Activated gamma-delta T cell treated with anti-CD3 and anti-CD28 coated beads, Interleukin-2, amount 50 U/mL, for 16 hours (primary cell): ENCODE measurements at regions not wholly inside any gene's neighbourhood (a gene's known extent, or its start where the extent isn't known, plus 50 kb on each side); places are given as distances from the start of the nearest gene placed in this dataset.

Experiments
- DNase-seq: peaks from one replicate; pipeline ENCODE4 v3.0.0-alpha.2; 2020; ENCODE audit warnings: low read depth

GRCh38 chr2:111694700-111695101 is 189.3 kb downstream of the ANAPC1 start:
- DNase-seq = no peak

DNA sequence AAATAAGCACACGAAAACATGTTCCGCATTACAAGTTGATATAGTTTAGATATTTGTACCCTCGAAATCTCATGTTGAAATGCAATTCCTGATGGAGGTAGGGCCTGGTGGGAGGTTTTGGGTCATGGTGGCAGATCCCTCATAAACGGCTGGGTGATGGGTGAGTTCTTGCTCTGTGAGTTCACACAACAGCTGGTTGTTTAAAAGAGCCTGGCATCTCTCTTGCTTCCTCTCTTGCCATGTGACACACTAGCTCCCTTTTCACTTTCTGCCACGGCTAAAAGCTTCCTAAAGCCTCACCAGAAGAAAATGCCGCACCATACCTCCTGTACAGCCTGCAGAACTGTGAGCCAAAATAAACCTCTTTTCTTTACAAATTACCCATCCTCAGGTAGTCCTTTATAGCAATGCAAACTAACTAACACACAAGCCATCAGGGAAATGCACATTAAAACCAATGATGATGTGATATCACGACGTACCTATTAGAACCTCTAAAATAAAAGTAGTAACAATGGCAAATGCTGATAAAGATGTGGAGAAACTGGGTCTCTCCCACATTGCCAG is 188.5 kb downstream of the ANAPC1 start:
- no peak for DNase-seq

- no peak for DNase-seq
These were observed 187.8 kb downstream of the ANAPC1 start for GRCh38 chr2:111696226-111696625.

GRCh38 chr2:111697560-111697959 is 186.4 kb downstream of the ANAPC1 start:
- DNase-seq = no peak

GRCh38 chr2:111698089-111698488 is 185.9 kb downstream of the ANAPC1 start:
- DNase-seq = no peak

DNA sequence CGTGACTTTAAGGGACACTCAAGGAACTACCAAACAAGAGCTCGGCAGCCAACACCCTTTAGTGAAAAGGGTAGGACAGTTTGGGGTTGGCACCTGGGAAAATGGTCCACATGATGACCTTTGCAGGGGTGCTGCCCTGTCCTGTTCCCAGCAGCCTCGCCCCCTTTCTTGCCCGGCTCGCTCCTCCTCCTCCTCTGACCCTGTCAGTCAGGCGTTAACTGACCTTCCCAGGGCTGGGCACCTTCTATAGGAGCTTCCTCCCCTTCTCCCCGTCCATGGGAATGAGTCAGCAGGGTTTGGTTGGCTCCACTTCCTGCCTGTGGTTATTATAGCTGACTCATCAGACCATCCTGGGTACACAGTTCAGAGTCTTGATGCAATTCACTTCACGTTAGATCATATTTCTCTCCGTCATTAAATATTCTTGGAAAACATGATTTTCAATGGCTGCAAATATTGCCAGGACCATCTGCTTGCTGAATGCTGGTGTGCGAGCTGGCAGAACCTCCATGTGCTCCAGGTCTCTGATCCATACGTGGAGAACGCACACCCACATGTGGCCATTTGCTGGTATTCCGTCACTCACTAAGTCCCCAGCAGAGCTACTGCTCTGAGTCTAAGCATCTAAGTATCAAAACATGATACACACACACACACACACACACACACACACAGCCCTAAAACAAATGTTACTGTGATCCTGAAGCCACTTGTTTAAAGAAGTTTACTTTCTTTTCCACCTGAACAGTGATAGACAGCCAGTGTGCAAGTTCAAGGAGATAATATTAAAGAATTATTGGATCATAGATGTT is 185.0 kb downstream of the ANAPC1 start:
- peak; percentile 40 for DNase-seq

- no peak for DNase-seq
These were observed 182.7 kb downstream of the ANAPC1 start for GRCh38 chr2:111701266-111701665.

- no peak for DNase-seq
These were observed 182.2 kb downstream of the ANAPC1 start for GRCh38 chr2:111701798-111702118.

DNA sequence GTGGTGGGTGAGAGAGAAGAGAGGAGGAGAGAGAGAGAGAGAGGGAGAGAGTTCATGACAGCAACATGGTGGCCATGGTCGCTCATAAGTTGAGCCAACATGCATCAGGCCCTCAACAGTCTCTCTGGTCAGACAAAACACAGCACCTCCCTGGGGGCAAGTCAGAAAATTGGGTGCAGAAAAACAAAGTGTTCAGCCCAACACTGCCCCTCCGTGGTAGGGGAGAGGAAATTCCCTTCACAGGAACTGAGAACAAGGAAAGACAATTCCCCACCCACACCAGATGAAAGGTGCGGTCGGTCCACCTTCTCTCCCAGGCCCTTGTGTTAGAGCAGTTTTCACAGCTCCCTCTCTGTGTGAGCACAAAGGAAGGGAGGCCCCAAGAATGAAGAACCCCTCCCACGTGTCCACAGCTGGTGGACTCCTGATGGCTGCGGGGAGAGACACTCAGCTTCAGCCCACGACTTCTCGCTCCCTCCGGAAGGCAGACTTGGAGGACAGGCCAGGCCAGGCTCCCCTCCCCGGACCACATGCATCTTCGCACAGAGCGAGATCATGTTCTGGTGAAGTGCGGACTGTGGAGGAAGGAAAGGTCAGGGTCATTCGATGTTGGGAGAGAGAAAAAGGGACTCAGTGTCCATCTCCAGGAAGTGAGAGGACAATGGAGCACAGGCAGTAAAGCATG is 181.7 kb downstream of the ANAPC1 start:
- DNase-seq = peak; percentile 30

DNA sequence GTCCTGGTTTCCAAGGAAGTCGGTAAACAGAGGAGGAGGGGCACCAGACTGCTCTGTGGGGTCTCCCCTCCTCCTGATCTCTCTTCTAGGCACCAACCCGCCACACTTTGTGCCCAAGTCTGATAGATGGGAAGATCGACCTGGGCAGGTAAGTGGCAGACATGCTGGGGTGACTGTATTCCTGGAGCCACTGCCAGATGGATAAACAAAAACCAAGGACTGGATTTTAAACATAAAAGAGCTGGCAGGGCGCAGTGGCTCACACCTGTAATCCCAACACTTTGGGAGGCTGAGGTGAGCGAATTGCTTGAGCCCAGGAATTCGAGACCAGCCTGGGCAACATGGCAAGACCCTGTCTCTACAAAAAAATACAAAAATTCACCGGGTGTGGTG is 181.2 kb downstream of the ANAPC1 start:
- DNase-seq = no peak

GRCh38 chr2:111703759-111704158 is 180.2 kb downstream of the ANAPC1 start:
- no peak for DNase-seq

DNA sequence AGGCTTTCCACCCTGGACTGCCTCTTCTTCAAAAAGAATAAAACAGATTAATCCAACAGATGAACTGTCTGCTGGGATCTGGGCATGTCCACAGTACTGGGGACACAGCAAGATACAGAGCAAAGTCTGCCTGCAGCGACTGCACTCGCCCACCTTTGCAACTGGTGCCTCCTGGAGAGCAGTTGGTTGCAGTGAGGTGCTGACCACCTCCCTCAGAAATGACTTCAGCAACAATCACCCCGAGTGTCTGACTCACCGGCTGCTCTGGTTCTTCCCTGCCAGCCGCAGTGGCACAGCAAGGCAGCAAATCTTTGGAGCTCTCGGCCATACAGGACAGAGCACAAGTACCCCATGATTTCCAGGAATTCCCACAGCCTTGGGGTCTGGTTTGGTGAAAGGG is 179.7 kb downstream of the ANAPC1 start:
- no peak for DNase-seq

DNA sequence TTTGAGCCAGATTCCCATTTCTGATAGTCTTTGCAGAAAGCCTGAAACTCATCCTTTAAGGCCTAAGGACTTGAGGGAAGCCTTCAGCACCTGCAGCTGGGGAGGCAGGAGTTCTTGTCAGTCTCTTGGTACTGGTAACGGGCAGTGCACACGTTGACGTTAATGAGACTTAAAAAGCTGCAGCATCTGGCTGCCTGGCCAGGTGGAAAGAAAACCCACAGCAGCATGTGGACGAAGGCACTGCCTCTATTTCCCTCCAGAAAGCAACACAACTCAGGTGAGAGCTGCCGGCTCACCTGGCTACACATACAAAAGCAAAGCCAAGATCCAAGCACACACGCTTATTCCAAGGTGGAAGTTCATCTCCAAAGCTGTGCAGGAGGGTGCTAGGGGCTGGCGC is 178.8 kb downstream of the ANAPC1 start:
- DNase-seq = no peak

- DNase-seq = peak; percentile 8
These were observed 178.2 kb downstream of the ANAPC1 start for GRCh38 chr2:111705711-111706336.

GRCh38 chr2:111706481-111707001 is 177.5 kb downstream of the ANAPC1 start:
- DNase-seq = no peak

DNA sequence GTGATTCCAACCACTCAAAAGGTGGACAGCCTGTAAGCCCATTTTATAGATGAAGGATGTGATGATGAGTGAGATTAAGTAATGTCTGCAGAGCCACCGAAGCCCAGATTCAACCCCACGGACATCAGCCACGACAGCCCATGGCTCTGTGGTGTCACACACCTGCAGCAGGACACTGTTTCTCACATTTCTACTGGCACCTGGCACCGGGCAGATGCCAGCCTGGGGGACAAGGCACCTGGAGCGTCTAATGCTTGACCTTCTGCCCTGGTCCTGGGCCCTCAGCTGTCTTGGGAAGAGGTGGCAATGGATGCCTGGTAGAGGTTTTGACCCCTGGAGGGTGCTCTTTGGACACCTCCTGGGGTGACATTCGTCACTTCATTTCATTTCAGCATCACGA is 176.3 kb downstream of the ANAPC1 start:
- DNase-seq = no peak

DNA sequence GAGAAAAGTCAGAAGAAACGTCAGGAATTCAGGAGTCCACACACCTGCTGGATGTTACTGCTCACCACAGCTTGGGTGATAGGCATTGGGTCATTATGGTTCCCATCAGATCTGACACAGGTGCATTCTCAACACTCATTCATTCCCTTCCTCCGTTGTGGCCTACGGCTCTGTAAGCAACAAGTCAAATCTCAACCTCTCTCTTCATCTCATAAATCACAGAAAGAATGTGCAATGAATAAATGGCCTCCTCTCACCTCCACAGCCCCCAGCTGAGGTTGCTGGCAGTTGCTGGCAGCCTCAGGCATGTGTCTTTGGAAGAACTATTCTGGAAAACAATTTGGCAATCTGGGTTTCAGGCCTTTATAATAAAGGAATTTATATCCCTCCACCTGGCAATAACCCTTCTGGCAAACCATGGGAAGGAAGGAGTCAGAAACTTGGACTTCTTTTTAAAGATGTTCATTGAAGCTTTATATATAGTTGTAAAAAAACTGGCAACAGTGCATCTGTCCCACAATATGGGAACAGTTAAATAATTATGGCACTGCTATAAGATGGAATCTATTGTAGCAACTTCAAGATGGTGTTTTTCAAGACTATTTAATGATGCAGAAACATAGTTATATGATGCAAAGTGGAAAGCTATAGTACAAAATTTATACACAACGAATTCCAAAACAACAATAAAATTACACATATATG is 175.4 kb downstream of the ANAPC1 start:
- DNase-seq = no peak

DNA sequence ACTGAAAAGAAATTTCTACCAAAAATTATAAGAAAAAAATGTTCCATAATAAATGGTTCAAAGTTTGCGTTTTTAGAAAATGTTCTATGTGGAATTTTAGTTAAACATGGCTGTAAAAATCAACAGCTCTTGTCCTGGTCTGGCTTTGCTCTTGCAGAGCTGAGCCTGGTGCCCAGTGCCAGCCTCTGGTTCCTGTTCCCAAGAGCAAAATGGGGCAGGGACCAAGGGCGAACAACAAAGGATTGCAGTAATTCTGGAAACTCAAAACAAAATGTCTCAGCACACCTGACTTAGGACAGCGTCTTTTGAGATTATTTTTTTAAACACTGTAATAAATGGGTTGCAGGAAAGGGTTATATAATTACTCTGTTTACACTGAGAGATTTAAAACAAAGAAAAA is 174.7 kb downstream of the ANAPC1 start:
- DNase-seq = no peak

- DNase-seq = no peak
These were observed 173.9 kb downstream of the ANAPC1 start for GRCh38 chr2:111710085-111710484.

DNA sequence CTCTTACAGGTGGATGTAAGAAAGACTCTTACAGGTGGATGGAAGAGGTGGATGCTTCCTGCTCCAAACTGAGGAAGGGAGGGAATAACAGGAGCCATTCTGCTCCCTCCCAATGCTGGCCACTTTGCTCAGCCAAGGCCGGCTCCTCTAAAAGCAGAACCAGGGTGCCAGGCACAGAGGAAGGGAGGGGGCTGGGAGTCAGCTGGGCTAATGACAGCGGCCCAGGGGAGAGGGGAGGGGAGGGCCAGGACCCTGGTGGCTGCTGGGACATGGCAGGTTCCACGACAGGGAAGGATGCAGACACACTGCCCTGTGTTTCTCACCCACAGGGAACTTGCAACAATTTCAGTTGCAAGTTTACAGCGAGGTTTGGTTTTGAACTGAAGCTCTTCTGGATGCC is 173.4 kb downstream of the ANAPC1 start:
- no peak for DNase-seq

DNA sequence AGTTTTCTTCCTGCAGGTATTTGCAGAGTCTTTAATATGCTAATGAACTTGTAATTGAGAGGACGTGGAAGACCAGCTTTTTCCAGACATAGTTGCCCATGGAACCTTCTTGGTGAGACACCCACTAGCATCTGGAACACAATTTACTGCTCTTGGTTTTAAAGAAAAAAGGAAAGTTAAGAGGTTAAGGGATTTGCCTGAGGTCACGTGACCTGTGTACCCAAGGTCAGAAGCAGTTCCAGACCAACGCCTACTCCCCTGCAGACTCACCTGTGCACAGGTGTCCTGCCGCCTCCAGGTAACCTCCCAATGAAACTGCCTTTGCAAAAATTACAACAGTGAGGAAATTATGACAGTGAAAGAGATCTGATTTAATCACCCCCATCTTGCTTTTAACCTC is 172.7 kb downstream of the ANAPC1 start:
- DNase-seq = no peak

- DNase-seq = no peak
These were observed 171.6 kb downstream of the ANAPC1 start for GRCh38 chr2:111712361-111712760.
